ENCODE measurements at regions not wholly inside any gene's neighbourhood (a gene's known extent, or its start where the extent isn't known, plus 50 kb on each side); places are given as distances from the start of the nearest gene placed in this dataset.

DNA sequence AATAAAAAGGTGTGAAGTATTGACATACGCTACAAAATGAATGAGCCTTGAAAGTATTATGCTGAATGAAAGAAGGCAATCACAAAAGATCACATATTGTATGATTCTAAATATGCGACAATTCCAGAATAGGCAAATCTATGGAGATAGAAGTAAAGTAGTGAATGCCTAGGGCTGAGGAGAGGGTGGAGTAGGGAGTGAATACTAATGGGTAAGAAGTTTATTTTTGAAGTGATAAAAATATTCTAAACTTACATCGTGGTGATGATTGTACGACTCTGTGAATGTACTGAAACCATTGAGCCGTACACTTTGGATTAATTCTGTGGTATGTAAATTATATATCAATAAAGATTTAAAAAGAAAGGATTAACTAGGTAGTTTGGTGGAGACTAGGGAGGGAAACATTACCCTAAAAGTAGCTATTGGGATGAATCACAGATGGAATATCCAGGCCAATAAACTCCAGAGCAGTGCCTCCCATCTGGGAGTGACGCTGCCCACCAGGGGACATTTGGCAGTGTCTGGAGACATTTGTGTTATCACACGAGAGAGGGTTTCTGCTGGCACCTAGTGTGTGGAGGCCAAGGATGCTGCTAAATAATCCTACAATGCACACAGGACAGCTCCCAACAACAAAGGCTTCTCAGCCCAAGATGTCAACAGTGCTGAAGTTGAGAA is 214.2 kb upstream of the PCSK2 start:
- WGBS (ENCODE audit: insufficient coverage, low coverage, low lambda C conversion rate, missing lambda C conversion rate) = 67% methylated on average over 7 of the region's 7 CpGs

DNA sequence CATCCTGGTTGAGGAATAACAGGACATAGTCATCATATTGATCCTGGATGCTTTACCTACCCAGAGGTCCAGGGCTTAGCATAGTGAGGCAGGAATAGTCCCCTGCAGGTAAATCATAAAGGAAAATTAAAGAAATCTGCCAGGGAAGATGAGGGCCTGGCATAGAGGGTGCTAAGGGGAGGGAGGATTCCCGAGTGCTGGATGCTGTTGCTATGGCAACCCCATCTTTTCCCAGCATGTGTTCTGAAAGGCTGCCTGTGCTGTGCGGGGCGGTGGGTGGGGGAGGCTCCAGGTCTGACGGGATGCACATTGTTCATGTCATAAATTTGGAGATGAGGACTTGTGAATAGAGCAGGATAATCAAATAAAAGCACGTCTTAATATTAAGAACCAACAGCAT is 212.6 kb upstream of the PCSK2 start:
- ATAC-seq = no peak
- intact Hi-C loops (cut with DNase I) = no loop called here
- TF ChIP-seq, protein P1, sequence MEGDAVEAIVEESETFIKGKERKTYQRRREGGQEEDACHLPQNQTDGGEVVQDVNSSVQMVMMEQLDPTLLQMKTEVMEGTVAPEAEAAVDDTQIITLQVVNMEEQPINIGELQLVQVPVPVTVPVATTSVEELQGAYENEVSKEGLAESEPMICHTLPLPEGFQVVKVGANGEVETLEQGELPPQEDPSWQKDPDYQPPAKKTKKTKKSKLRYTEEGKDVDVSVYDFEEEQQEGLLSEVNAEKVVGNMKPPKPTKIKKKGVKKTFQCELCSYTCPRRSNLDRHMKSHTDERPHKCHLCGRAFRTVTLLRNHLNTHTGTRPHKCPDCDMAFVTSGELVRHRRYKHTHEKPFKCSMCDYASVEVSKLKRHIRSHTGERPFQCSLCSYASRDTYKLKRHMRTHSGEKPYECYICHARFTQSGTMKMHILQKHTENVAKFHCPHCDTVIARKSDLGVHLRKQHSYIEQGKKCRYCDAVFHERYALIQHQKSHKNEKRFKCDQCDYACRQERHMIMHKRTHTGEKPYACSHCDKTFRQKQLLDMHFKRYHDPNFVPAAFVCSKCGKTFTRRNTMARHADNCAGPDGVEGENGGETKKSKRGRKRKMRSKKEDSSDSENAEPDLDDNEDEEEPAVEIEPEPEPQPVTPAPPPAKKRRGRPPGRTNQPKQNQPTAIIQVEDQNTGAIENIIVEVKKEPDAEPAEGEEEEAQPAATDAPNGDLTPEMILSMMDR (IDR thresholded peaks at IDR 0.05) = no peak
- no peak for TF ChIP-seq POLR2A (IDR thresholded peaks at IDR 0.05)
- Histone ChIP-seq H3K9me3 (no peaks in the 10 kb centered on the region), H3K36me3 (no peaks in the 10 kb centered on the region), H3K4me3 (no peak overlapping the region), H3K4me1 (no peaks in the 10 kb centered on the region), H3K27ac (no peak overlapping the region), H3K27me3 (no peaks in the 10 kb centered on the region)
- 26% methylated on average over 5 of the region's 5 CpGs for WGBS (ENCODE audit: insufficient coverage, low coverage, low lambda C conversion rate, missing lambda C conversion rate)
- DNase-seq = no peak

More for the DNA sequence above, 214.2 kb upstream of the PCSK2 start:
- no peaks in the 10 kb centered on the region for H3K9me3 ChIP-seq
- no peaks in the 10 kb centered on the region for H3K36me3 ChIP-seq
- TF ChIP-seq POLR2A (IDR thresholded peaks at IDR 0.05) = no peak
- TF ChIP-seq, protein P1 (IDR thresholded peaks at IDR 0.05) = no peak
- H3K4me3 ChIP-seq = no peak overlapping the region
- no peak for DNase-seq
- H3K27me3 ChIP-seq = no peaks in the 10 kb centered on the region
- intact Hi-C loops (cut with DNase I) = no loop called here
- no peaks in the 10 kb centered on the region for H3K4me1 ChIP-seq
- H3K27ac ChIP-seq = no peak overlapping the region
- ATAC-seq = no peak

DNA sequence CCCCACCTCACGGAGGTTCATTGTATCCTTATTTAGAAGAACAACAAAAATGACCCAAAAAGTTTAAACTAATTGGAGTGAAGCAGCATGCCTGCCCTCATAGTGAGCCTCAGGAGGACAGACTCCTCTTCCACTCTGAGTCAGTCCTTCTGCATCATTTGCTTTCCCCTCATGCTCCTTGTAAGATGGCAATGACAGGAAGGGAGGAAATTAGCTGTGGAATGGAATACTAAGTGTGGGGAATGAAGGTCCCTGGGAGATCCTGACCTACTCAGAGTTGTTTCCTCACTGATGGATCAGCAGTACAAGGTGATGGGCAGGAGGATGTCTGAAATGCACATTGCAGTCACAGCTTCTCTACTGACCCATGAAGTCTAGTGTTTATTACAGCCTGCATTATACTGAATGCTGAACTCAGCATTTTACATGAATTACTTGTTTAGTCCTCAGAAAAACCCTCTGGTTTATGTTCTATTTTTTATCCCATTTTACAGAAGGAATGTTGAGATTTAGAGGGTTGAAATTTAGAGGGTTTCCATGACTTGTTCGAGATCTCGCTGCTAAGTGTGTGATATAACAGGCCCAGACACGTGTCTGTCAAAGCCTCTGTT is 212.0 kb upstream of the PCSK2 start:
- Histone ChIP-seq H3K4me3 (no peak overlapping the region), H3K27ac (no peak overlapping the region), H3K4me1 (no peaks in the 10 kb centered on the region), H3K9me3 (no peaks in the 10 kb centered on the region), H3K27me3 (no peaks in the 10 kb centered on the region), H3K36me3 (no peaks in the 10 kb centered on the region)
- no peak for TF ChIP-seq POLR2A (IDR thresholded peaks at IDR 0.05)
- TF ChIP-seq, protein P1 (IDR thresholded peaks at IDR 0.05) = no peak
- no peak for DNase-seq
- no peak for ATAC-seq
- intact Hi-C loops (cut with DNase I) = no loop called here
- 48% methylated on average over 4 of the region's 4 CpGs for WGBS (ENCODE audit: insufficient coverage, low coverage, low lambda C conversion rate, missing lambda C conversion rate)

DNA sequence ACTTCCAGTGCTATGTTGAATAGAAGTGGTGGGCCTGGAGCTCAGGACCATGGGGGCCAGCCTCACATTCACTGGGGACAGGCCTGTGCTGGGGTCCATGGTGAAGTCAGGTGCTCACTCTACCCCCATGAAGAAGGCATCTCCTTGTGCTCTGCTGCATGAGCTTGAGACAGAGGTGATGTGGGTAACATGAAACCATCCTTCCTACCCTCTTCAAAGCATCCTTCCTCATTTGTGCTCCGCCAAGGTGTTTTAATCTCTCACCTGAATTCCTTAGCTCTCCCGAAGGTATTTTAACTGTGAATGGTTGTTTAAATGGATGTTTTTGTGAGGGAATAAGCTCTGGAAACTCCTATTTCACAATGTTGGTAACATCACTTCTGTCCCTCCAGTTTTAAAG is 209.6 kb upstream of the PCSK2 start:
- no peaks in the 10 kb centered on the region for H3K9me3 ChIP-seq
- intact Hi-C loops (cut with DNase I) = no loop called here
- no peaks in the 10 kb centered on the region for H3K36me3 ChIP-seq
- no peaks in the 10 kb centered on the region for H3K27me3 ChIP-seq
- TF ChIP-seq POLR2A (IDR thresholded peaks at IDR 0.05) = no peak
- TF ChIP-seq, protein P1 (IDR thresholded peaks at IDR 0.05) = no peak
- no peaks in the 10 kb centered on the region for H3K4me1 ChIP-seq
- WGBS (ENCODE audit: insufficient coverage, low coverage, low lambda C conversion rate, missing lambda C conversion rate) = 13% methylated on average over 1 of the region's 2 CpGs
- ATAC-seq (no peak), DNase-seq (no peak)
- H3K4me3 ChIP-seq = no peak overlapping the region
- no peak overlapping the region for H3K27ac ChIP-seq
